Hepatocyte (in vitro differentiated cells): ENCODE measurements at regions not wholly inside any gene's neighbourhood (a gene's known extent, or its start where the extent isn't known, plus 50 kb on each side); places are given as distances from the start of the nearest gene placed in this dataset.

Experiments
- DNase-seq: peaks from one replicate; pipeline ENCODE4 v3.0.0-alpha.2; 2016; ENCODE audit warnings: low spot score
- H2AFZ ChIP-seq: fragments of 200-600 bp; sonication (generic); 2 replicates; pipeline ENCODE4 v1.6.0; 2016; ENCODE audit warnings: antibody characterized with exemption, mild to moderate bottlenecking
- H3K27ac ChIP-seq: fragments of 200-600 bp; sonication (generic); 2 replicates; pipeline ENCODE4 v1.5.1; 2016; ENCODE audit warnings: mild to moderate bottlenecking
- H3K27me3 ChIP-seq: fragments of 200-600 bp; sonication (generic); 2 replicates; pipeline ENCODE4 v1.6.1; 2016
- H3K36me3 ChIP-seq: fragments of 200-600 bp; sonication (generic); replicated peaks from 2 replicates; pipeline ENCODE4 v1.5.1; 2016; ENCODE audit warnings: low read depth; ENCODE audit not compliant: insufficient read depth
- H3K4me1 ChIP-seq: fragments of 200-600 bp; sonication (generic); 2 replicates; pipeline ENCODE4 v1.5.1; 2016; ENCODE audit warnings: mild to moderate bottlenecking, moderate library complexity; ENCODE audit not compliant: insufficient read depth
- H3K4me2 ChIP-seq: fragments of 200-600 bp; sonication (generic); 2 replicates; pipeline ENCODE4 v1.6.0; 2016
- H3K4me3 ChIP-seq: fragments of 200-600 bp; sonication (generic); 2 replicates; pipeline ENCODE4 v1.5.1; 2016; ENCODE audit warnings: mild to moderate bottlenecking
- H3K79me2 ChIP-seq: fragments of 200-600 bp; sonication (generic); 2 replicates; pipeline ENCODE4 v1.6.0; 2017; ENCODE audit warnings: mild to moderate bottlenecking
- H3K9me2 ChIP-seq: fragments of 200-600 bp; sonication (generic); replicated peaks from 2 replicates; pipeline ENCODE4 v1.6.0; 2017; ENCODE audit warnings: mild to moderate bottlenecking; ENCODE audit not compliant: insufficient read depth
- H3K9me3 ChIP-seq: fragments of 200-600 bp; sonication (generic); 2 replicates; pipeline ENCODE4 v1.5.1; 2016; ENCODE audit warnings: low read depth, mild to moderate bottlenecking
- H4K20me1 ChIP-seq: fragments of 200-600 bp; sonication (generic); 2 replicates; pipeline ENCODE4 v1.6.0; 2016; ENCODE audit warnings: mild to moderate bottlenecking; ENCODE audit not compliant: insufficient read depth, poor library complexity, severe bottlenecking
- CTCF ChIP-seq: fragments of 200-600 bp; sonication (generic); IDR thresholded peaks from 2 replicates; pipeline ENCODE4 v1.5.1; 2016; ENCODE audit warnings: antibody characterized with exemption, mild to moderate bottlenecking; ENCODE audit not compliant: poor library complexity
- EZH2 ChIP-seq: fragments of 200-600 bp; sonication (generic); IDR thresholded peaks from 2 replicates; pipeline ENCODE4 v1.6.1; 2016; ENCODE audit warnings: antibody characterized with exemption, mild to moderate bottlenecking, borderline replicate concordance
- EZH2phosphoT487 ChIP-seq: fragments of 200-600 bp; sonication (generic); IDR thresholded peaks from one replicate; pipeline ENCODE4 v1.6.1; 2018; ENCODE audit warnings: antibody characterized with exemption, mild to moderate bottlenecking, low read depth, moderate library complexity; ENCODE audit not compliant: unreplicated experiment, severe bottlenecking
- whole genome bisulfite sequencing: methylation state at CpG from one replicate; pipeline ENCODE4 v1.1.6; 2016; ENCODE audit warnings: low lambda C conversion rate; ENCODE audit errors: missing lambda C conversion rate; 5-methylcytosine and 5-hydroxymethylcytosine counted together

GRCh38 chr3:177300842-177301241 is 103.6 kb upstream of the TBL1XR1 start:
- H3K9me3 ChIP-seq = no peaks in the 10 kb centered on the region
- no peak overlapping the region for H3K4me3 ChIP-seq
- DNase-seq = no peak
- 68% methylated on average over 2 of the region's 2 CpGs for WGBS
- TF ChIP-seq EZH2 = no peak
- no peak for TF ChIP-seq CTCF
- TF ChIP-seq EZH2phosphoT487 = no peak
- no peaks in the 10 kb centered on the region for H3K36me3 ChIP-seq
- no peak overlapping the region for H2AFZ ChIP-seq
- H3K27ac ChIP-seq = peak overlapping the region; percentile 95
- H3K79me2 ChIP-seq = no peaks in the 10 kb centered on the region
- no peaks in the 10 kb centered on the region for H3K27me3 ChIP-seq
- no peaks in the 10 kb centered on the region for H3K4me1 ChIP-seq
- H3K4me2 ChIP-seq = peak overlapping the region; percentile 65
- no peaks in the 10 kb centered on the region for H4K20me1 ChIP-seq
- H3K9me2 ChIP-seq = no peaks in the 10 kb centered on the region

GRCh38 chr3:177306252-177306651 is 109.0 kb upstream of the TBL1XR1 start:
- H3K4me2 ChIP-seq = no peak overlapping the region
- no peaks in the 10 kb centered on the region for H3K9me2 ChIP-seq
- no peak for TF ChIP-seq CTCF
- TF ChIP-seq EZH2phosphoT487 = no peak
- no peak for TF ChIP-seq EZH2
- H3K4me1 ChIP-seq = no peaks in the 10 kb centered on the region
- WGBS = 93% methylated on average over 2 of the region's 2 CpGs
- DNase-seq = no peak
- no peaks in the 10 kb centered on the region for H3K9me3 ChIP-seq
- no peaks in the 10 kb centered on the region for H3K36me3 ChIP-seq
- no peaks in the 10 kb centered on the region for H3K27me3 ChIP-seq
- no peak overlapping the region for H2AFZ ChIP-seq
- no peaks in the 10 kb centered on the region for H3K79me2 ChIP-seq
- H4K20me1 ChIP-seq = no peaks in the 10 kb centered on the region
- H3K4me3 ChIP-seq = no peak overlapping the region
- H3K27ac ChIP-seq = no peak overlapping the region

- WGBS = 87% methylated on average over 4 of the region's 4 CpGs
- Histone ChIP-seq H3K4me2 (no peak overlapping the region), H3K36me3 (no peaks in the 10 kb centered on the region), H3K9me3 (no peaks in the 10 kb centered on the region), H2AFZ (no peak overlapping the region), H3K4me3 (no peak overlapping the region), H3K4me1 (no peaks in the 10 kb centered on the region), H4K20me1 (no peaks in the 10 kb centered on the region), H3K9me2 (no peaks in the 10 kb centered on the region), H3K79me2 (no peaks in the 10 kb centered on the region), H3K27me3 (no peaks in the 10 kb centered on the region), H3K27ac (no peak overlapping the region)
- TF ChIP-seq CTCF (no peak), EZH2 (no peak), EZH2phosphoT487 (no peak)
- no peak for DNase-seq
These were observed 110.1 kb upstream of the TBL1XR1 start for GRCh38 chr3:177307391-177307790.

- Histone ChIP-seq H2AFZ (no peak overlapping the region), H3K9me2 (no peaks in the 10 kb centered on the region), H3K4me2 (no peak overlapping the region), H4K20me1 (no peaks in the 10 kb centered on the region), H3K4me3 (no peak overlapping the region), H3K27me3 (no peaks in the 10 kb centered on the region), H3K9me3 (no peaks in the 10 kb centered on the region), H3K27ac (no peak overlapping the region), H3K4me1 (no peaks in the 10 kb centered on the region), H3K79me2 (no peaks in the 10 kb centered on the region), H3K36me3 (no peaks in the 10 kb centered on the region)
- TF ChIP-seq CTCF (no peak), EZH2 (no peak)
- no peak for DNase-seq
- 91% methylated on average over 5 of the region's 5 CpGs for WGBS
These were observed 110.5 kb upstream of the TBL1XR1 start for GRCh38 chr3:177307826-177308225.
